MCF 10A (cell line): ENCODE measurements at regions not wholly inside any gene's neighbourhood (a gene's known extent, or its start where the extent isn't known, plus 50 kb on each side); places are given as distances from the start of the nearest gene placed in this dataset.

ENCODE experiments used
- BruUV-seq: library from RNA; stranded (reverse); fragments of 400-500 nt; replicated peaks from 2 replicates; lab custom pipeline; 2021; lab: Mats Ljungman, UMichigan
- CTCF ChIA-PET: fragments of 300-600 bp; sonication (Branson Sonifier 250); formaldehyde crosslinking; extraction: SDS; loops from one replicate; lab custom pipeline; 2021; ENCODE audit warnings: antibody characterized with exemption, inconsistent platforms; lab: Yijun Ruan, JAX
- POLR2A ChIA-PET: fragments of 300-600, 350-650 bp; sonication (Branson Sonifier 250); formaldehyde crosslinking; extraction: SDS; loops from one replicate; lab custom pipeline; 2020; ENCODE audit warnings: antibody characterized with exemption, inconsistent platforms; lab: Yijun Ruan, JAX
- DNase-seq: peaks from one replicate; pipeline ENCODE4 v3.0.0-alpha.2; 2018; ENCODE audit not compliant: unreplicated experiment
- H3K27ac Mint-ChIP-seq: one replicate; pipeline ENCODE4 v1.8.0; 2022; ENCODE audit warnings: mild to moderate bottlenecking, low read depth, mixed read lengths; ENCODE audit not compliant: unreplicated experiment
- H3K27me3 Mint-ChIP-seq: one replicate; pipeline ENCODE4 v1.8.0; 2022; ENCODE audit warnings: mixed read lengths; ENCODE audit not compliant: insufficient read depth, unreplicated experiment
- H3K36me3 Mint-ChIP-seq: one replicate; pipeline ENCODE4 v1.8.0; 2022; ENCODE audit warnings: mild to moderate bottlenecking, moderate library complexity, mixed read lengths; ENCODE audit not compliant: insufficient read depth, unreplicated experiment
- H3K4me1 Mint-ChIP-seq: one replicate; pipeline ENCODE4 v1.8.0; 2022; ENCODE audit warnings: mixed read lengths; ENCODE audit not compliant: insufficient read depth, unreplicated experiment
- H3K4me3 Mint-ChIP-seq: one replicate; pipeline ENCODE4 v1.8.0; 2022; ENCODE audit warnings: mild to moderate bottlenecking, moderate library complexity, mixed read lengths; ENCODE audit not compliant: unreplicated experiment
- H3K9me3 Mint-ChIP-seq: one replicate; pipeline ENCODE4 v1.8.0; 2022; ENCODE audit warnings: mixed read lengths; ENCODE audit not compliant: unreplicated experiment
- intact Hi-C: fragments of 100-400 bp; cut with micrococcal nuclease; formaldehyde crosslinking; loops from 2 replicates; pipeline ENCODE4 v1.14.1; 2022
- TF ChIP-seq, protein P1 (sequence below): fragments of 200-600 bp; IDR thresholded peaks from one replicate; pipeline ENCODE4 v1.8.0; 2022; ENCODE audit warnings: antibody characterized with exemption, mild to moderate bottlenecking; ENCODE audit not compliant: unreplicated experiment

DNA sequence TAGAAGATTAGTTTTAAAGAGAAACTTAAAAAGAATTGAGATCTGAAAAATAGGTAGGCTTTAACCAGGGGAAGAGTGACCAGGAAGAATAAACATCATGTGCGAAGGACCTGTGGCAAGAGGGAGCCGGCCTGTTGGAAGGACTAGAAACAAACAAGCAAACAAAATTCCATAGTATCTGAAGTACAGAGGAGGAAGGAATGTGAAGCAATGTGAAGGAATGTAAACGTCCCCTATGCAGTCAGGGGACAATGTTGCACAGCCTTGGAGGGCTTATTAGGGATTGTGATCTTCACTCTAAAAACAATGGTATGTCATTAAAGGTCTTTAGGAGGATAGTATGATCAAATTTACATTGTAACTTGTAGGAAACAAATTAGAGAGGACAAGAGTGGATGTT lies 84.4 kb upstream of the PLCL2 start:
- intact Hi-C loops: no loop called here
- TF ChIP-seq, protein P1, sequence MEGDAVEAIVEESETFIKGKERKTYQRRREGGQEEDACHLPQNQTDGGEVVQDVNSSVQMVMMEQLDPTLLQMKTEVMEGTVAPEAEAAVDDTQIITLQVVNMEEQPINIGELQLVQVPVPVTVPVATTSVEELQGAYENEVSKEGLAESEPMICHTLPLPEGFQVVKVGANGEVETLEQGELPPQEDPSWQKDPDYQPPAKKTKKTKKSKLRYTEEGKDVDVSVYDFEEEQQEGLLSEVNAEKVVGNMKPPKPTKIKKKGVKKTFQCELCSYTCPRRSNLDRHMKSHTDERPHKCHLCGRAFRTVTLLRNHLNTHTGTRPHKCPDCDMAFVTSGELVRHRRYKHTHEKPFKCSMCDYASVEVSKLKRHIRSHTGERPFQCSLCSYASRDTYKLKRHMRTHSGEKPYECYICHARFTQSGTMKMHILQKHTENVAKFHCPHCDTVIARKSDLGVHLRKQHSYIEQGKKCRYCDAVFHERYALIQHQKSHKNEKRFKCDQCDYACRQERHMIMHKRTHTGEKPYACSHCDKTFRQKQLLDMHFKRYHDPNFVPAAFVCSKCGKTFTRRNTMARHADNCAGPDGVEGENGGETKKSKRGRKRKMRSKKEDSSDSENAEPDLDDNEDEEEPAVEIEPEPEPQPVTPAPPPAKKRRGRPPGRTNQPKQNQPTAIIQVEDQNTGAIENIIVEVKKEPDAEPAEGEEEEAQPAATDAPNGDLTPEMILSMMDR: no peak
- Mint-ChIP-seq H3K4me1 (no peaks in the 10 kb centered on the region), H3K4me3 (no peak overlapping the region), H3K36me3 (no peaks in the 10 kb centered on the region), H3K27me3 (no peaks in the 10 kb centered on the region), H3K9me3 (no peaks in the 10 kb centered on the region), H3K27ac (no peak overlapping the region)
- DNase-seq: no peak
- ChIA-PET POLR2A (no interaction called here), CTCF (no interaction called here)
- no TSS peak for BruUV-seq

DNA sequence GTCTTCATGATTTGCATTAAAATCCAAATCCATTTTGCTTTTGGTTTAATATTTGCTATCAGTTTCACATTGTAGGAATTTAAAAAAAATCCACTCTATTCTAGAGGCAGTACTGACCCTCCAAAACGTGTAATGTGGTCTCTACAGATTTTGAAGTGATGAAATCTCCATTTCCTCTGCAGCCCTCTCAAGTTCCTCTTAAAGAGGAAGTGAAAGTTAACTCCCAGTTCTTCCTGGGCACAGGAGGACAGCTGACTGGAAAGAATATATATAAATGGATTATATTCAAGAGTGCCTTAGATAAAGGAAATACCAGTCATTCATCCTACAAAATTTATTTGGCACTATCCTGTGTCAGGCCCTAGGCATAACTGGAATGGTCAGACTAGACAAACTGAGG lies 83.5 kb upstream of the PLCL2 start:
- H3K4me3 Mint-ChIP-seq: no peak overlapping the region
- no peak for DNase-seq
- TF ChIP-seq, protein P1: no peak
- no peaks in the 10 kb centered on the region for H3K9me3 Mint-ChIP-seq
- H3K27me3 Mint-ChIP-seq: no peaks in the 10 kb centered on the region
- H3K4me1 Mint-ChIP-seq: no peaks in the 10 kb centered on the region
- H3K36me3 Mint-ChIP-seq: no peaks in the 10 kb centered on the region
- no TSS peak for BruUV-seq
- intact Hi-C loops: no loop called here
- POLR2A ChIA-PET: no interaction called here
- H3K27ac Mint-ChIP-seq: no peak overlapping the region
- CTCF ChIA-PET: interaction anchor here (0.9 kb wide), 1 partner anchor 11 kb away, joined by 3 read pairs; no protein-coding TSS in a partner anchor

DNA sequence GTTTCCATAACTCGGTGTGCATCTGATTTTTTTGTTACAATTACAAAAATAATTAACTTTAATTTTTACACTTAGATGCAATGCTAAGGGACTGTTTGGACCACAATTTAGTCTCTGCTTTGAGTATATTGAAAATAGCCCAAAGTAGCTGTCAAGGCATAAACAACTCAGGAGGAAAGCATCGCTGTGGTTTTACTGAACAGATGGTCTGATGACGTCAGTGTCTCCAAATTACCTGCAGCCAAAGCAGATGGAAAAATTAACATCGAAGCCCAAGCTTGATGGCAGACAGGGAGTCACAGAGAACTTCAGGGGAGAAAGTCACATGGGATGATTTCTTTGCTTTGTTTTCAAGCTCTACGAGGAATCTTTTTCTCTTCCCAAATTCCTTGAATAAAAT lies 83.1 kb upstream of the PLCL2 start:
- Mint-ChIP-seq H3K9me3 (no peaks in the 10 kb centered on the region), H3K36me3 (no peaks in the 10 kb centered on the region), H3K27ac (no peak overlapping the region), H3K27me3 (no peaks in the 10 kb centered on the region), H3K4me1 (no peaks in the 10 kb centered on the region), H3K4me3 (no peak overlapping the region)
- DNase-seq: no peak
- POLR2A ChIA-PET: no interaction called here
- CTCF ChIA-PET: interaction anchor here (0.9 kb wide), 1 partner anchor 11 kb away, joined by 3 read pairs; no protein-coding TSS in a partner anchor
- intact Hi-C loops: no loop called here
- TF ChIP-seq, protein P1: no peak
- BruUV-seq: no TSS peak

DNA sequence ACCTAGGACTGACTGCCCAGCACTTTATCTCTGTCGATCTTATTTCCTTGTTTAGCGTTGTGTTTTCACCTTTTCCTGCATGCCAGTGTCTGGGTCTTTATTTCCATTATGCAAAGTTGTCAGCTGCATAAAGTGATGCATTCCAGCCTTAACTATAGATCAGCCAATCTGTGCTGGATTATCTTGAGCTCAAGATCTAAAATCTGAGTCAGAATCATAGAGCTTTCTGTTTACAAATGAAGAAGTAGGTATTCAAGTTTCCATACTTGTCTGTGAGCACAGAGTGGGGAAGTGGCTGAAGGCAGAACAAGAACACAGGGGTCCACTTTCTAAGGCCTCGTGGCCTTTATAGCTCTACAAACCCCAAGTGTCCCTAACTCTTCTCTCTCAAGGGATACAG lies 82.4 kb upstream of the PLCL2 start:
- TF ChIP-seq, protein P1: no peak
- POLR2A ChIA-PET: no interaction called here
- no peak for DNase-seq
- intact Hi-C loops: no loop called here
- Mint-ChIP-seq H3K4me1 (no peaks in the 10 kb centered on the region), H3K27ac (no peak overlapping the region), H3K4me3 (no peak overlapping the region), H3K27me3 (no peaks in the 10 kb centered on the region), H3K9me3 (no peaks in the 10 kb centered on the region), H3K36me3 (no peaks in the 10 kb centered on the region)
- BruUV-seq: no TSS peak
- CTCF ChIA-PET: no interaction called here
